Aorta (tissue), 5 donors: ENCODE measurements at regions not wholly inside any gene's neighbourhood (a gene's known extent, or its start where the extent isn't known, plus 50 kb on each side); places are given as distances from the start of the nearest gene placed in this dataset.
"Not testable (repeated sequence)": the region's sequence is repeated elsewhere in the genome, so short reads cannot be mapped to it uniquely, and the experiment has no call there.

Experiments
- ATAC-seq: fragments of 200-7000 bp; cut with Tn5 transposase; one replicate; pipeline ENCODE4 v1.9.1; 2022; ENCODE audit warnings: moderate library complexity; ENCODE audit not compliant: low FRiP score
- DNase-seq, 2 donors: peaks; one replicate each; pipeline ENCODE4 v3.0.0-alpha.2; 2020
- H3K27ac ChIP-seq, 2 donors: one replicate each; pipeline ENCODE4 v1.5.1; 2013; ENCODE audit warnings: low read length in 2 of 2, mild to moderate bottlenecking in 2 of 2, moderate library complexity in 2 of 2, control low read depth in 1 of 2, inconsistent platforms in 1 of 2, low read depth in 1 of 2
- H3K27me3 ChIP-seq, 2 donors: one replicate each; pipeline ENCODE4 v1.6.1; 2013; ENCODE audit warnings: control low read depth in 1 of 2, low read length in 1 of 2, mild to moderate bottlenecking in 1 of 2, moderate library complexity in 1 of 2; ENCODE audit not compliant: insufficient read depth in 2 of 2, control insufficient read depth in 1 of 2
- H3K36me3 ChIP-seq, 2 donors: one replicate each; pipeline ENCODE4 v1.6.1; 2013; ENCODE audit warnings: control low read depth in 1 of 2, low read length in 1 of 2, mild to moderate bottlenecking in 1 of 2; ENCODE audit not compliant: insufficient read depth in 2 of 2, control insufficient read depth in 1 of 2
- H3K4me1 ChIP-seq, 2 donors: one replicate each; pipeline ENCODE4 v1.6.1; 2013; ENCODE audit warnings: low read length in 2 of 2, control low read depth in 1 of 2, mild to moderate bottlenecking in 1 of 2, moderate library complexity in 1 of 2; ENCODE audit not compliant: insufficient read depth in 2 of 2, control insufficient read depth in 1 of 2
- H3K4me3 ChIP-seq, 2 donors: one replicate each; pipeline ENCODE4 v1.5.1; 2013; ENCODE audit warnings: low read length in 2 of 2, control low read depth in 1 of 2, mild to moderate bottlenecking in 1 of 2
- H3K9me3 ChIP-seq: one replicate; pipeline ENCODE4 v1.6.1; 2013; ENCODE audit warnings: mild to moderate bottlenecking, low read length; ENCODE audit not compliant: control insufficient read depth
- whole genome bisulfite sequencing, 2 donors: extraction: QIAGEN DNeasy Blood & Tissue Kit; methylation state at CpG; one replicate each; pipeline ENCODE4 v1.1.7; 2013; 5-methylcytosine and 5-hydroxymethylcytosine counted together
- intact Hi-C, 2 donors: fragments of 100-400 bp; cut with DNase I; formaldehyde crosslinking; loops; one replicate each; pipeline versions ENCODE4 v1.14.2 to v1.15.0; 2022
- donor health status: healthy with polysubstance abuse.
- donor health status: Bipolar disorder and iron deficiency.
- donor health status: DM: no; HTN: no; CAD: no.
- donor health status: DM: no; HTN: no; CAD: no.
- donor health status: DM: yes; HTN: yes; CAD: no.

- 81 to 88% methylated on average over 6 of the region's 6 CpGs for WGBS, 2 donors
- Histone ChIP-seq H3K27me3 (no peaks in the 10 kb centered on the region), H3K36me3 (no peaks in the 10 kb centered on the region), H3K4me3 (no peak overlapping the region), H3K9me3 (no peaks in the 10 kb centered on the region), H3K27ac (no peak overlapping the region), H3K4me1 (no peaks in the 10 kb centered on the region)
- DNase-seq (no peak), ATAC-seq (no peak)
- intact Hi-C loops: no loop called here
Observed at GRCh38 chr2:3112131-3112530, 265.5 kb downstream of the EIPR1 start.

GRCh38 chr2:3110994-3111666 lies 266.5 kb downstream of the EIPR1 start:
- intact Hi-C loops: no loop called here
- DNase-seq (no peak), ATAC-seq (no peak)
- Histone ChIP-seq H3K36me3 (no peaks in the 10 kb centered on the region), H3K4me1 (no peaks in the 10 kb centered on the region), H3K27ac (no peak overlapping the region), H3K9me3 (no peaks in the 10 kb centered on the region), H3K4me3 (no peak overlapping the region), H3K27me3 (no peaks in the 10 kb centered on the region)
- 79 to 80% methylated on average over 7 of the region's 7 CpGs for WGBS, 2 donors

DNA sequence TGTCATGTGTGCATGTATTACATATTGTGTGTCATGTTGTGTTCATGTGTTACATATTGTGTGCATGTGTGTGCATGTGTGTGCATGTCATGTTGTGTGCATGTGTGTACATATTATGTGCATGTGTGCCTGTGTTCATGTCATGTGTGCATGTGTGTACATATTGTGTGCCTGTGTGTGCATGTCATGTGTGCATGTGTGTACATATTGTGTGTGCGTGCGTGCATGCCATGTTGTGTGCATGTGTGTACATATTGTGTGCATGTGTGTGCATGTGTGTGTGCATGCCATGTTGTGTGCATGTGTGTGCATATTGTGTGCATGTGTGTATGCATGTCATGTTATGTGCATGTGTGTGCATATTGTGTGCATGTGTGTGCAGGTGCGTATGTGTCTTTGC lies 267.1 kb downstream of the EIPR1 start:
- no peaks in the 10 kb centered on the region for H3K4me1 ChIP-seq
- ATAC-seq: no peak
- no peaks in the 10 kb centered on the region for H3K36me3 ChIP-seq
- H3K9me3 ChIP-seq: no peaks in the 10 kb centered on the region
- no peak for DNase-seq
- no peak overlapping the region for H3K27ac ChIP-seq
- no peak overlapping the region for H3K4me3 ChIP-seq
- WGBS, 2 donors: 94 to 98% methylated on average over 3 of the region's 3 CpGs
- H3K27me3 ChIP-seq: no peaks in the 10 kb centered on the region
- intact Hi-C loops: no loop called here

GRCh38 chr2:3108710-3109702 lies 268.6 kb downstream of the EIPR1 start:
- ATAC-seq: peak; percentile 19
- intact Hi-C loops: no loop called here
- Histone ChIP-seq H3K36me3 (no peaks in the 10 kb centered on the region), H3K27ac (no peak overlapping the region), H3K9me3 (no peaks in the 10 kb centered on the region), H3K4me1 (no peaks in the 10 kb centered on the region), H3K4me3 (no peak overlapping the region), H3K27me3 (no peaks in the 10 kb centered on the region)
- 93 to 94% methylated on average over 29 of the region's 29 CpGs for WGBS, 2 donors
- DNase-seq: peak in 1 of 2 donors; percentile 53

DNA sequence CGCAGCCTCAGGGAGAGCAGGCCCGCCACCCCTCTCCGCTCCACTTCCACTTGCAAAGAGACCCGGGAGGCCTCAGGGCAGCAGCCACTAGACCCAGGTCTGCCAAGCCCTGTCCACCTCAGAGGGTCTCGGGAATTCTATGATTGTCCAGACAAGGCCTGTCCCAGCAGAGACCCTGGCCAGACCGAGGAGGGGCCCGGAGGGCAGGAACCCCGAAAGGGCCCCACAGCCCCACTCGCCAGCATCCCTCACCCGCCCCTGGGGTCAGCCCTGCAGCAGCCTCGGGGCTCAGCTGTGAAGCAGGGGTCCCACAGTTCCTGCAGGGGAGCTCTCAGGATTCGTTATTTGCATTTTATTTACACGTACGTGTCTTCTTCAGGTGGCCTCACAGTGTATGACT lies 269.5 kb downstream of the EIPR1 start:
- 86 to 92% methylated on average over 14 of the region's 14 CpGs for WGBS, 2 donors

DNA sequence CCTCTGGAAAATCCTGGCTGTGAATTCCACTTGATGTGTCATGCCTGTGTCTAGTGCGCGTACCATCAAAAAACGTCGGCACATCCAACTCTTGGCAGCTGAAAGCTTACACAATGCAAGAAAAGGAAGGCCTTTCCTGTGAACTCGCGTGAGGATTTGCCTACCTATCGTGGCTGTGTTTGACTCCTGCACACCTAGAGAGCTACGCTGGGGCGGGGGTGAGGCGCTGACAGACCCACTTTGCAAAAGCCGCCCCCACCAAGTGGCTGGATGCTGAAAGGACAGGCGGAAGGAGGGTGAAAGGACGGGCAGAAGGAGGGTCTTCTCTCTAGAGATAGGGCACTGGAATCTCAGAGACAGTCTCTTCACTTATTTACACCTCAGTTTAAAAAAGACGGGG lies 270.1 kb downstream of the EIPR1 start:
- H3K27ac ChIP-seq: no peak overlapping the region
- H3K9me3 ChIP-seq: no peaks in the 10 kb centered on the region
- ATAC-seq (no peak), DNase-seq (no peak)
- no peaks in the 10 kb centered on the region for H3K27me3 ChIP-seq
- intact Hi-C loops: no loop called here
- no peaks in the 10 kb centered on the region for H3K36me3 ChIP-seq
- no peak overlapping the region for H3K4me3 ChIP-seq
- H3K4me1 ChIP-seq: no peaks in the 10 kb centered on the region
- WGBS, 2 donors: 85 to 91% methylated on average over 14 of the region's 14 CpGs

More for the DNA sequence above, 269.5 kb downstream of the EIPR1 start:
- Histone ChIP-seq H3K4me3 (no peak overlapping the region), H3K27ac (no peak overlapping the region), H3K36me3 (no peaks in the 10 kb centered on the region), H3K9me3 (no peaks in the 10 kb centered on the region), H3K4me1 (no peaks in the 10 kb centered on the region), H3K27me3 (no peaks in the 10 kb centered on the region)
- no peak for ATAC-seq
- no peak for DNase-seq
- intact Hi-C loops: no loop called here

- Histone ChIP-seq H3K4me3 (no peak overlapping the region), H3K36me3 (no peaks in the 10 kb centered on the region), H3K9me3 (no peaks in the 10 kb centered on the region), H3K27me3 (no peaks in the 10 kb centered on the region), H3K4me1 (no peaks in the 10 kb centered on the region), H3K27ac (no peak overlapping the region)
- no peak for DNase-seq
- intact Hi-C loops: no loop called here
- no peak for ATAC-seq
- WGBS, 2 donors: 53 to 72% methylated on average over 17 of the region's 17 CpGs
Observed at GRCh38 chr2:3105814-3106569, 271.6 kb downstream of the EIPR1 start.

DNA sequence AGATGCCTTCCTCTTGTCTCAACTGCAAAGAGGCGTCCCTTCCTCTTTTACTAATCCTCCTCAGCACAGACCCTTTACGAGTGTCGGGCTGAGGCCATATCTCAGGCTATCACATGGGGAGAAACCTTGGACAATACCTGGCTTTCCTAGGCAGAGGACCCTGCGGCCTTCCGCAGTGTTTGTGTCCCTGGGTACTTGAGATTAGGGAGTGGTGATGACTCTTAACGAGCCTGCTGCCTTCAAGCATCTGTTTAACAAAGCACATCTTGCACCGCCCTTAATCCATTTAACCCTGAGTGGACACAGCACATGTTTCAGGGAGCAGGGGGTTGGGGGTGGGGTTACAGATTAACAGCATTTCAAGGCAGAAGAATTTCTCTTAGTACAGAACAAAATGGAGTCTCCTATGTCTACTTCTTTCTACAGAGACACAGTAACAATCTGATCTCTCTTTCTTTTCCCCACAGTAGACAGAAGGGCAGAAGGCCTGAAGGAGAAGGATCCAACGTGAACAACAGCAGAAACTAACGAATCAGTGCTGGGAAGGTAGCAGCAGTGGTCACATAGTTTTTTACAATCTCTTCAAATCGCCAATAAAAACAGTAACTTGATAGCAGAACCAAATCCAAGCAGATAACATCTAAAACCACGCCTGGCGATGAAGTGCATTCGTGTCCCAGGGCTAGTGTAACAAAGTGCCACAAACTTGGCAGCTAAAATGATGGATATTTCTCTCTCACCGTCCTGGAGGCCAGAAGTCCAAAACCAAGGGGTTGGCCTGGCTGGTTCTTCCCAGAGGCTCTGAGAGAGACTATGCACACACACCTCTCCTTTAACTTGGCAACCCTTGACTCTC lies 272.4 kb downstream of the EIPR1 start:
- H3K4me1 ChIP-seq, H3K27me3 ChIP-seq, H3K36me3 ChIP-seq, DNase-seq, H3K27ac ChIP-seq, intact Hi-C loops, ATAC-seq, H3K9me3 ChIP-seq, H3K4me3 ChIP-seq: not testable (repeated sequence)
- 42 to 43% methylated on average over 12 to 13 of the region's 14 CpGs for WGBS, 2 donors
